ENCODE measurements at regions not wholly inside any gene's neighbourhood (a gene's known extent, or its start where the extent isn't known, plus 50 kb on each side); places are given as distances from the start of the nearest gene placed in this dataset.
"Not testable (repeated sequence)": the region's sequence is repeated elsewhere in the genome, so short reads cannot be mapped to it uniquely, and the experiment has no call there.

DNA sequence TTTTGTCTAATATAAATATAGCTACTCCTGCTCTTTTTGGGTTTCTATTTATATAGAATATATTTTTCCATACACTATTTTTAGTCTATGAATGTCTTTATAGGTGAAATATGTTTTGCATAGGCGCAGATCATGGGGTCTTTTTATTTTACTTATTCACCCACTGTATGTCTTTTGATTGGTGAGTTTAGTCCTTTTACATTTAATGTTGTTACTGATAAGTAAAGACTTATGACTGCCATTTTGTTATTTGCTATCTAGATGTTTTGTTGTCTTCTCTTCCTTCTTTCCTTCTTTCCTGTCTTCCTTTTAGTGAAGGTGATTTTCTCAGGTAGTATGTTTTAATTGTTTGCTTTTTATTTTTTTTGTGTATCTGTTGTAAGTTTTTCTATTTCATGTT is 276.8 kb upstream of the CNTNAP2 start:
- no peaks in the 10 kb centered on the region for H3K36me3 ChIP-seq (ENCODE audit: insufficient read depth, low read length)
- no peaks in the 10 kb centered on the region for H3K4me1 ChIP-seq (ENCODE audit: insufficient read depth, low read length)
- no peak overlapping the region for H3K4me3 ChIP-seq (ENCODE audit: low read length)
- no peak overlapping the region for H2AFZ ChIP-seq (ENCODE audit: low read depth, low read length)
- no peaks in the 10 kb centered on the region for H3K27me3 ChIP-seq (ENCODE audit: insufficient read depth, low read length)
- H3K9me3 ChIP-seq (ENCODE audit: low read length) = no peaks in the 10 kb centered on the region

DNA sequence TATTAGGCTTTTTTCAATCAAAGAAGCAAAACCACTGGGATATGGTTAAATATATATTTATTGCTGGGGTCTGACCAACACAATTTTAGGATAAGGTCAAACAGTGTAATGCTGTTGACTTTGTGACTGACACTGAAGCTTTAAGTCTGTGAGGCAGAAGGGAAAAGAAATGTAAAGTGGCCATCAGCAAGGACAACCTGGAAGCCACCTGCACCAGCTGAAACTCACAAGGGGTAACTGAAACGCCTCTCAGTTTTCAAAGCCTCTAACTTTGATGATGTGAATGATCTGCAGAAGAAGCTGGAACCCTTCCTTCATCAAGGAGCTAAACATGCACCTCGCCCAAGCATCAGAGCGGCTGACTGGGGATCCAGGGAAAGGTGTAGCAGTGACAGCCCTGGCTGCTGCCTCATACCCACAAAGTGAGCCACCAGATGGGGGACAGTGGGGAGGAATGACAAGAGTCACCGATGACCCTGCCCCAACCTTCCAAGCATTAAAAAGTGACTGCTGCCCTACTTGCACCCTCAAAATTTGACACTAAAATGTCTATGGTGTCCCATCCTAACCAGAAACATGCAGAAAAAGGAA is 284.9 kb upstream of the CNTNAP2 start:
- H3K4me3 ChIP-seq (ENCODE audit: low read length) = no peak overlapping the region
- H3K36me3 ChIP-seq (ENCODE audit: insufficient read depth, low read length) = no peaks in the 10 kb centered on the region
- H2AFZ ChIP-seq (ENCODE audit: low read depth, low read length) = no peak overlapping the region
- H3K27me3 ChIP-seq (ENCODE audit: insufficient read depth, low read length) = no peaks in the 10 kb centered on the region
- H3K4me1 ChIP-seq (ENCODE audit: insufficient read depth, low read length) = no peaks in the 10 kb centered on the region
- H3K9me3 ChIP-seq (ENCODE audit: low read length) = no peaks in the 10 kb centered on the region

DNA sequence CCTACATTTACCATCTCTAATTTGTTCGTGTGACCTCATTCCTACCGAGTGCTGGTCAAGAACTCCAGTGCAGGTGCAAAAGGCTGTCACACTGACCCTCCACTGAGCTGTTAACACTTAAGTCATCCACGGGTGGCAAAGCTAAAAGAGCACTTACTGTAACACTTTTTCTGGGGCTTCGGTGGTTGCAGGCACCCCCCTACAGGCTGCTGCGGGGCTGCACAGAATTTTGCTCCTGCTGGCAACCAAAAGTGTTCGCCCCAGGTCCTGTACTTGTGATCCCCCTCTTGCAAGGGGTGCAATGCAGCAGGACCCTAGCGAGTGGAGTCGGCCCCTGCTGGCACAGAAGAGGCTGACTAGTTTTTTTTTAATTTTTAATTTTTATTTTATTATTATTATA is 298.9 kb upstream of the CNTNAP2 start:
- H3K36me3 ChIP-seq (ENCODE audit: insufficient read depth, low read length) = no peaks in the 10 kb centered on the region
- no peak overlapping the region for H3K4me3 ChIP-seq (ENCODE audit: low read length)
- H3K9me3 ChIP-seq (ENCODE audit: low read length) = no peaks in the 10 kb centered on the region
- H3K4me1 ChIP-seq (ENCODE audit: insufficient read depth, low read length) = no peaks in the 10 kb centered on the region
- no peaks in the 10 kb centered on the region for H3K27me3 ChIP-seq (ENCODE audit: insufficient read depth, low read length)
- H2AFZ ChIP-seq (ENCODE audit: low read depth, low read length) = no peak overlapping the region

DNA sequence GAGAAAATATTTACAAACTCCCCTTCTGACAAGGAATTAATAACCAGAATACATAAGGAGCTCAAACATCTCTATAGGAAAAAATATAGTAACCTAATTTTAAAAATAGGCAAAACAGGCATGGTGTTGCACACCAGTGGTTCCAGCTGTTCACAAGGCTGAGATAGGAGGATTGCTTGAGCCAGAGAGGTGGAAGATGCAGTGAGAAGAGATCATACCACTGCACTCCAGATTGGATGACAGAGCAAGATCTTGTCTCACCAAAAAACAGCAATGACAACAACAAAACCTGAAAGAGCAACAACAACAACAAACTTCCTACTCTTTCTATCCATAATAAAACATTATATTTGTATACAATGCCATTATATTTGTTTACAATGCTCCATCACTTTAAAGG is 304.4 kb upstream of the CNTNAP2 start:
- Histone ChIP-seq H3K4me3 (ENCODE audit: low read length) (no peak overlapping the region), H3K9me3 (ENCODE audit: low read length) (no peaks in the 10 kb centered on the region), H3K4me1 (ENCODE audit: insufficient read depth, low read length) (no peaks in the 10 kb centered on the region), H3K27me3 (ENCODE audit: insufficient read depth, low read length) (no peaks in the 10 kb centered on the region), H3K36me3 (ENCODE audit: insufficient read depth, low read length) (no peaks in the 10 kb centered on the region), H2AFZ (ENCODE audit: low read depth, low read length) (no peak overlapping the region)

DNA sequence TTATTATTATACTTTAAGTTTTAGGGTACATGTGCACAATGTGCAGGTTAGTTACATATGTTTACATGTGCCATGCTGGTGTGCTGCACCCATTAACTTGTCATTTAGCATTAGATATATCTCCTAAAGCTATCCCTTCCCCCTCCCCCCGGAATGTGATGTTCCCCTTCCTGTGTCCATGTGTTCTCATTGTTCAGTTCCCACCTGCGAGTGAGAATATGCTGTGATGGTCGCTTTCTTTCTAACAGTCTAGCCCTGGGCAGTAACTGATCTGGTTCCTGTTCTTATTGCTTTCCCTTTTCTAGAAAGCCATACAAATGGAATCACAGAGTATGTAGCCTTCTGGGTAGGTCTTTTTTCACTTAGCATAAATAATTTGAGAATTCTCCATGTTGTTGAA is 311.1 kb upstream of the CNTNAP2 start:
- H3K9me3 ChIP-seq (ENCODE audit: low read length); H3K4me1 ChIP-seq (ENCODE audit: insufficient read depth, low read length); H2AFZ ChIP-seq (ENCODE audit: low read depth, low read length); H3K27me3 ChIP-seq (ENCODE audit: insufficient read depth, low read length); H3K4me3 ChIP-seq (ENCODE audit: low read length); H3K36me3 ChIP-seq (ENCODE audit: insufficient read depth, low read length): not testable (repeated sequence)

DNA sequence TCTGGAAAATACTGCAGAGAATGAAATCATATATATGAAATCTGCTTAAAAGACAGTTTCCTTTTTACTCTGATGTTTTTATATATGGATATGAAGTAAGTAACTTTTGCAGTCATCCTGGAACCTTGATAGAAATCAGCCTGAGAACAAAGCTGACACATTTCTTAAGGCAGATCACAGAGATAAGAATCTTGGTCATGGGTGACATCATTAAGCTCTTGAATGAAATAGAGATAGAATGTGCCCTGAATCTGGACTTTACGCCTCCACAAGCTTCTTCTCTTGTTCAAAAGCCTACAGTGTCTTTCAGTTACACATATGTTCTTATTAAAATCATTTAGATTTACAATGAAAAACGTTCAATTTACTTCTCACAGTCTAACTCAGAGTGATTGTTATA is 319.1 kb upstream of the CNTNAP2 start:
- no peak overlapping the region for H2AFZ ChIP-seq (ENCODE audit: low read depth, low read length)

DNA sequence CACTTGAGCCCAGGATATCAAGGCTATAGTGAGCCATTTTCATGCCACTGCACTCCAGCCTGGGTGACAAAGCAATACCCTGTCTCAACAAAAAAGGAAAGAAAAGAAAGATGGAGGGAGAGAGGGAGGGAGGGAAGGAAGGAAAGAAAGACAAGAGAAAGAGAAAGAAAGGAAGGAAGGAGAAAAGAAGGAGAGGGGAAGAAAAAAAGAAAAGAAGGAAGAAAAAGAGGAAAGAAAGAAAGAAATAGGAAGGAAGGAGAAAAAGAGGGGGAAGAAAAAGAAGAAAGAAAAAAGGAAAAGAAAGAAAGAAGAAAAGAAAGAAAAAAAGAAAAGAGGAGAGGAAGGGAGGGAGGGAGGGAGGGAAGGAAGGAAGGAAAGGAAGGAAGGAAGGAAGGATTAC is 321.5 kb upstream of the CNTNAP2 start:
- no peaks in the 10 kb centered on the region for H3K36me3 ChIP-seq (ENCODE audit: insufficient read depth, low read length)
- no peak overlapping the region for H2AFZ ChIP-seq (ENCODE audit: low read depth, low read length)
- H3K27me3 ChIP-seq (ENCODE audit: insufficient read depth, low read length) = no peaks in the 10 kb centered on the region
- H3K4me1 ChIP-seq (ENCODE audit: insufficient read depth, low read length) = no peaks in the 10 kb centered on the region
- no peaks in the 10 kb centered on the region for H3K9me3 ChIP-seq (ENCODE audit: low read length)
- no peak overlapping the region for H3K4me3 ChIP-seq (ENCODE audit: low read length)

More for the DNA sequence above, 319.1 kb upstream of the CNTNAP2 start:
- Histone ChIP-seq H3K9me3 (ENCODE audit: low read length) (no peaks in the 10 kb centered on the region), H3K4me3 (ENCODE audit: low read length) (no peak overlapping the region), H3K36me3 (ENCODE audit: insufficient read depth, low read length) (no peaks in the 10 kb centered on the region), H3K4me1 (ENCODE audit: insufficient read depth, low read length) (no peaks in the 10 kb centered on the region), H3K27me3 (ENCODE audit: insufficient read depth, low read length) (no peaks in the 10 kb centered on the region)

DNA sequence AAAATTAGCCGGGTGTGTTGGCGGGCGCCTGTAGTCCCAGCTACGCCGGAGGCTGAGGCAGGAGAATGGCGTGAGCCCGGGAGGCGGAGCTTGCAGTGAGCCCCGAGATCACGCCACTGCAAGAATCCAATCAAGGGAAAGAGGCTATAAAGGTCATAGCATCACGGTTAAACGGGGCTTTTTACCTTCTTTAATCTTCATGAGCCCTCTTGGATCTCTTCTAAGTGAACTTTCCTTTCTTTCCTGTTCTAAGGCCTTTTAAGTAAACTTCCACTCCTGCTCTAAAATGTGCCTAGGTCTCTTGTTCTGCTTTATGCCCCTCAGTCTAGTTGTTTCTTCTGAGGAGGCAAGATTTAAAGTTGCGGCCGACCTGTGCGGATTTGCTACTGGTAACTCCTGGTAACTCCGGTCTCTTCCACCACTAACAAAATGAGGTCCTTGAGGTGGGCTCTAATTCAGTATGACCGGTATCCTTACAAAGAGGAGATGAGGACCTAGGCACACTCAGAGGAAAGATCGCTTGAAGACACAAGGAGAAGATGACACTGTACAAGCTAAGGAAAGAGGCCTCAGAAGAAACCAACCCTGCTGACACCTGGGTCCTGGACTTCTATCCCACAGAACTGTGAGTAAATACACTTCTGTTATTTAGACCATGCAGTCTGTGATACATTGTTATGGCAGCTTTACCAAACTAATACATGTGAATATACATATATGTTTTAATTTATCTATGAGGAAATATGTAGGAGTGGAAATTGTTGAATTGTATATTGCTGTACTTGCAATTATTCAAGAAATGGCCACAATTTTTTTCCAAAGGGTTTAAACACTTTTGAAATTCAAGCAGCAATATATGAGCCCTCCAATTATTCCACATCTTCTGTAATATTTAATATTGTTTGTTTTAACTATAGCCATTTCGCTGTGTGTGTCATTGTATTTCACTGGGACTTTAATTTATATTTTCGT is 331.5 kb upstream of the CNTNAP2 start:
- H3K36me3 ChIP-seq (ENCODE audit: insufficient read depth, low read length) = no peaks in the 10 kb centered on the region
- H3K27me3 ChIP-seq (ENCODE audit: insufficient read depth, low read length) = no peaks in the 10 kb centered on the region
- no peaks in the 10 kb centered on the region for H3K9me3 ChIP-seq (ENCODE audit: low read length)
- H3K4me1 ChIP-seq (ENCODE audit: insufficient read depth, low read length) = no peaks in the 10 kb centered on the region
- no peak overlapping the region for H3K4me3 ChIP-seq (ENCODE audit: low read length)
- no peak overlapping the region for H2AFZ ChIP-seq (ENCODE audit: low read depth, low read length)

DNA sequence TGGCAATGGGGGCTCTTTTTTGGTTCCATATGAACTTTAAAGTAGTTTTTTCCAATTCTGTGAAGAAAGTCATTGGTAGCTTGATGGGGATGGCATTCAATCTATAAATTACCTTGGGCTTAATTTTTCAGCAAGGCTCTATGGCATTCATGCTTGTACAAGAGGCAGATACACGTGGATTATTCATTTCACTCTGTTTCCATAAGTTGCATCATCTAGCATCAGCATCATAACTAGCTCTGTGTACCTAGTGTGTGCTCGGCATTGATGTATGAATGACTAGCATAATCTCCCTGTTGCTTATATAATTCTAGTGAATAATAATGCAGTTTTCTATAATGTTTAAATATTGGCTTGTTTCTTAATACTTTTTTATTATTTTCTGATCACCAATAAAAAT is 335.2 kb upstream of the CNTNAP2 start:
- H2AFZ ChIP-seq (ENCODE audit: low read depth, low read length); H3K4me1 ChIP-seq (ENCODE audit: insufficient read depth, low read length); H3K9me3 ChIP-seq (ENCODE audit: low read length): not testable (repeated sequence)

DNA sequence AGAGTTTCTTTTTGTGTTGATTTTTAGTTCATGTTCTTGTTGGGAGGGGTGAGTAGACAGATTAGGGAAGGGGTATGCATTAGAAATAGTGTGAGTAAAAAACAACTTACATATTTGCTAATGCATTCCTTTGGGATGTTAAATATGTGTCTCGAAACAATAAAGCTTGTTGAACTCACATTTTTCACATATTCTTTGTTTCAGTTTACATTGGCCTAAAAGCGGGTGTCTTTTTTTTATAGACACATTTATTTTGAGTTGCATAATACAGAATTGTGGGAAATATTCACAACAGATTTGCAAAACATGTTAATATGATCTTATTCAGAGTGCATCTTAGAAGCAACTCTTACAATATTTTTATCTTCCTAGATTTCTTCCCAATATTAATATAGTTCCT is 337.5 kb upstream of the CNTNAP2 start:
- Histone ChIP-seq H3K27me3 (ENCODE audit: insufficient read depth, low read length) (no peaks in the 10 kb centered on the region), H3K4me3 (ENCODE audit: low read length) (no peak overlapping the region), H3K9me3 (ENCODE audit: low read length) (no peaks in the 10 kb centered on the region), H2AFZ (ENCODE audit: low read depth, low read length) (no peak overlapping the region), H3K36me3 (ENCODE audit: insufficient read depth, low read length) (no peaks in the 10 kb centered on the region), H3K4me1 (ENCODE audit: insufficient read depth, low read length) (no peaks in the 10 kb centered on the region)

More for the DNA sequence above, 335.2 kb upstream of the CNTNAP2 start:
- H3K36me3 ChIP-seq (ENCODE audit: insufficient read depth, low read length); H3K4me3 ChIP-seq (ENCODE audit: low read length); H3K27me3 ChIP-seq (ENCODE audit: insufficient read depth, low read length): not testable (repeated sequence)

DNA sequence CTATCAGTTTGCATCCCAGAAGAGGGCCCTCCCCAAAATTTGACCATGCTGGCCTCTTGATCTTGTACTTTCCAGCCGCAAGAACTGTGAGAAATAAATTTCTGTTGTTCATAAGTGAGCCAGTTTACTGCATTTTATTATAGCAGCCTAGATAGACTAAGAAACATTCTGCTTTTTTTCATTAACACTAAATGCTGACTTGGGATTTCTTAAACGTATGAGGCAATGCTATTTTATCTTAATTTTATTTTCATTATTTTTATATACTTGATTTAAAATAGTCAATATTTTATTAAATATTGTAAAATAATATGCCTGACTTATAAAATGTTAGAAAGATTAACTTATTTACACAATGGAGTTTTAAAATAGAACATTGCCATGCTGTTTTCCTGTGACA is 341.8 kb upstream of the CNTNAP2 start:
- no peaks in the 10 kb centered on the region for H3K4me1 ChIP-seq (ENCODE audit: insufficient read depth, low read length)
- H3K9me3 ChIP-seq (ENCODE audit: low read length) = no peaks in the 10 kb centered on the region
- no peaks in the 10 kb centered on the region for H3K27me3 ChIP-seq (ENCODE audit: insufficient read depth, low read length)
- H3K36me3 ChIP-seq (ENCODE audit: insufficient read depth, low read length) = no peaks in the 10 kb centered on the region
- no peak overlapping the region for H3K4me3 ChIP-seq (ENCODE audit: low read length)
- no peak overlapping the region for H2AFZ ChIP-seq (ENCODE audit: low read depth, low read length)

DNA sequence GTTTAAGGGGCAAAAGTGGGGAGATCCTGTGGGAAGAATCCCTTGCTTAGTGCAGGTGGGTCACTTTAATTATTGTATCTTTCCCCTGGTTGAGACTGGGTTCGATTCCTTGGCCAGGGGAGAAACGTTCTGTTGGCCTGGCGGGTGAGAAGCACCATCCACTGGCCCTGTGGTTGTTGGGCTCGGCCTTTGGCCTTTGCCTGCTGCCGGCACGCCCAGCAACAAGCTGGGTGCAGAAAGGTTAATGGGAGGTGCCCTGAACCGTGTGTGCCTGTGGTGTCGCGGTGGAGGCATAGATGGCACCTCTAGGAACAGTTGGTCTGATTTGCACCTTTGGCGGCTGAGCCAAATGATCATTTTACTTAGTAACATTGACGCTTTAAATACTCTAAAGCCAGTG is 363.6 kb upstream of the CNTNAP2 start:
- H3K9me3 ChIP-seq (ENCODE audit: low read length) = no peaks in the 10 kb centered on the region
- H3K27me3 ChIP-seq (ENCODE audit: insufficient read depth, low read length) = no peaks in the 10 kb centered on the region
- no peaks in the 10 kb centered on the region for H3K4me1 ChIP-seq (ENCODE audit: insufficient read depth, low read length)
- H3K36me3 ChIP-seq (ENCODE audit: insufficient read depth, low read length) = no peaks in the 10 kb centered on the region
- no peak overlapping the region for H3K4me3 ChIP-seq (ENCODE audit: low read length)
- H2AFZ ChIP-seq (ENCODE audit: low read depth, low read length) = no peak overlapping the region

DNA sequence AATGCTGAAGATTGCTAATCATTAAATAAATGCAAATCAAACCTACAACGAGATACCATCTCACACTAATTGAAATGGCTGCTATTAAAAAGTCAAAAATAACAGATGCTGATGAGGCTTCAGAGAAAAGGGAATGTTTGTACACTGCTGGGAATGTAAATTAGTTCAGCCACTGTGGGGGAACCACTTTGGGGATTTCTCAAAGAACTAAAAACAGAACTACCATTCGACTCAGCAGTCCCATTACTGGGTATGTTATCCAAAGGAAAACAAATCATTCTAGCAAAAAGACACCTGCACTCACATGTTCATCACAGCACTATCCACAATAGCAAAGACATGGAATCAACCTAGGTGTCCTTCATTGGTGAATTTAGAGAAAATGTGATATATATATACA is 379.0 kb upstream of the CNTNAP2 start:
- H3K36me3 ChIP-seq (ENCODE audit: insufficient read depth, low read length) = no peaks in the 10 kb centered on the region
- no peak overlapping the region for H3K4me3 ChIP-seq (ENCODE audit: low read length)
- no peaks in the 10 kb centered on the region for H3K4me1 ChIP-seq (ENCODE audit: insufficient read depth, low read length)
- no peaks in the 10 kb centered on the region for H3K9me3 ChIP-seq (ENCODE audit: low read length)
- H2AFZ ChIP-seq (ENCODE audit: low read depth, low read length) = no peak overlapping the region
- H3K27me3 ChIP-seq (ENCODE audit: insufficient read depth, low read length) = no peaks in the 10 kb centered on the region

All from neuron (in vitro differentiated cells).